ENCODE measurements at regions not wholly inside any gene's neighbourhood (a gene's known extent, or its start where the extent isn't known, plus 50 kb on each side); places are given as distances from the start of the nearest gene placed in this dataset.

DNA sequence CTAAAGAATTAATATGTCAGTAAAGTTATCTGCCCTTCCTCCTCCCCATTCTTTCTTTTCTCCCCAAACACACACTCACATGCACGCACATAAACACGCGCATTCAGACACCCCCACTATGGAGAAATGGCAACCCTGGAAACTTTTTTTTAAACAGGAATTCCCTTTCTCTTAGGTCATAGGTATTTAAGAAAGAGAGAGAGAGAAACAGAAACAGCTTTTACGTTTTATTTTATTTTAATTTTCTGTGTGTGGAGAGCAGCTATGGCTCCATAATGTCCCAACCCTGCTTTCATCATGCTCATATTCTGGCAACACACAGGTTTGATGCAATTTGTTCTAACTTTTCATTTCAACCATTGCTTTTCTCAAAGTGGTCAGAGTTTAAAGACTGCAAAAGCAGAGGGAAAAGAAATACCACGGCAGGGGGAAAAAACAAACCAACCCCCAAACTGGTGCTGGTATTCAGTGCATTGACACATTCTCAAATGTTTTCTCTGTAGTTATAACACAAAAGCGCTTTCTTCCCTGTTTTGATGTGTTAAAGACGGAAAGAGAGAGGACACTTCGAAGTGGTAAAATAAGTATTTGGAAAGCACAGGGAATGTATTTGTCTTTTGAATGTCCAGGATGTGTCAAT, 126.0 kb upstream of the TMEM161B start:
- DNase-seq, result no peak

DNA sequence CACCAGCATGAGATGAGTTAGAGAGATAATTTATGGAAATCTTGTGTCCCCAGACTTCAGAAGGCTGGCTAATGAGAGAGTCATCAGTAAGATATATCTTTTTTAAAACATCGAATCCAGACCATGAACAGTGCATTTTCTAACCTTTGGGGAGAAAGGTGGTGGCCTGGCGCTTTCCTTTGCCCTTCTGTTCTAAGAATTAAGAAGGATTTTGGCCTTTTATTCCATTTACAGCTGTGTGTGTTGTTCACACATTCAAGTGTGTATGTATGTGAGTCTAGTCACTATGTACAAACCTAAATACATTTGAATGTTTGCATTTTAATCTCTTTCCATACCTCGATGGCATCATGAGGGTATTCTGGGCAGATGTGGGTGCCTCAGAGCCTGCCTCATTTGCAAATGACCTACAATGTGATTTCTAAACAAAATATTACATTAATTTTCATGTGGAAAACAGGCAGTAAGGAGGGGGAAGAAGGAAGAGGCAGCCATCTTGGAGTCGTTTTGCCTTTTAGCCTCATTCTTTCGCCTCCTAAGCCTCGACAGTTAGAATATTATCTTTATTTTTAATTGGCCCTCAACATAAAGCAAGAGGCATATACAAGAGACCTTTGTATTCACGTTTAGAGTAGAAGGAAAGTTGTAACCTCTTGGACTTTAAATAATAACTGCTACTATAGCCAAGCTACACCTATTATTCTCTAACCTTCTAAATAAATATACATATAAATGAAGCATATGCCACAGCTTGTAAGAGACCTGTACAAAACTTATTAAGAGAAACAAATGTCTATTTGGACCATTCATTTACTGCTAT, 125.3 kb upstream of the TMEM161B start:
- no peak for DNase-seq

DNA sequence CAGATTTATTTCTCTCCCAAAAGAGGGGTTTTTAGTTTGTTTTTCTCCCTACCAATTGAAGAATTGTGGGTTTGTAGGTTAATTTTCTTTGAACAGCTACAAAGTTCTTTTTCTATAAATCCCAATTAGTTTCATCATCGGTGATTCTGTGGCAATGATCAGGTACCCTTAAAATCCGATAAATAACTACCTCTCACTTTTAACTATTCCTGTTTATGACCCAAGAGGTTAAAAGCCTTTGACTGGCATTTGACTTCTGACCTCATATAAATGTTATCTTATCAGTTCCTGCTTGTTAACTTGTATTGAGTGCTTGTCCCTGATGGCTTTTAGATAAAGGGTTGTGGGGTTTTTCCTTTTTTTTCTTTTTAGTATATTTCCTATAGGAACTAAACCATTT, 124.4 kb upstream of the TMEM161B start:
- DNase-seq, result no peak

DNA sequence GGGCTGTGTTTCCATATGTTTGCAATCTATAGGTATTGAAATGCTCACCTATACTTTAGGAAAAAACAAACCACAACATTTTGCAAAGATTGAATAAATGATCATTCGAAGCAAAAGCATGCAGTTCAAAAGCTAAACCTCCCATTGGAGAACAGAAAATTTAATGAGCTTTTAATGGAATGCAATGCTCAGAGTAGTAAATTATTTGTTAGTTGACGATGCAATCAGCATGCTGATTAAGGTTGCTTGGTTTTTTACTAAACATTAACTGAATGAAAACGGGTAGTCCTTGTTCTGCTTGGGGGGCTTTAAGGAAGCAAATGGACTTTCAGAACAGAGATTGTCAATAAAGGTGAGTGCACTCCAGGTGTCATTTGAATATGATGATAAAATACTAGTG, 123.3 kb upstream of the TMEM161B start:
- no peak for DNase-seq

DNA sequence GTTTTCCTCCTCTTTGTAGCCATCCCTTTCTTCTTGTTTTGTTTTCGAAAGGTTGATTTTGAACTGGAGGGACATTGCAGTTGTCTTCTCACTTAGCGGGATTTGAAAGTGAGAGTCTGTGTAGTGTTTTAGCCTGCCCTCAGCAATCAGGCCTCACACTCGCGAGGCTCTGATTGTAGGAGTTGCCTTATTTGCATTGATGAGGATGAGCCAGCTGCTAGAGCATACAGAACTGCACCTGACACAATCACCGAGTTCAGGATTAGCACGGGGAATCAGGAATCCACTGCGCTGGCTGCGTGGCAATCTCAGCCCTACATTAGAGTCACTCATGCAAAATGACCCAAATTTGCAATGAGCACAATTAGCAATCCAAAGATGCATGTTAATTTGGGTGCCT, 122.5 kb upstream of the TMEM161B start:
- DNase-seq, result no peak

DNA sequence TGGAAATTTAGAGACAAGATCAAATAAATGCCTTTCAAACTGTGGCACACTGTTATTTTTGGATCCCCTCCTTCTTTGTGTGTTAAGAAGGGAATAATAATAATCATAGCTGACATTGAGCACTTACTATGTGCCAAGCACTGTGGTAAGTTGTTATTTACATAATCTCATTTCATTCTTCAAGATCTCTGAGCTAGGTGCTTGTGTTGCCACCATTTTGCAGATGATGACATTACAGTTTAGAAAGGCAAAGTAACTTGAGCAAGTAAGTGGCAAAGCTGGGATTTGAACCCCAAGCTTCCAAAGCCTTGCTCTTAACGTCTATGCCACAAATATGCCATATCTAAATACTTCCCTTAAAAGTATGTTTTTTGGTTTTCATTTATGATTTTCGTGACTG, 121.8 kb upstream of the TMEM161B start:
- no peak for DNase-seq

DNA sequence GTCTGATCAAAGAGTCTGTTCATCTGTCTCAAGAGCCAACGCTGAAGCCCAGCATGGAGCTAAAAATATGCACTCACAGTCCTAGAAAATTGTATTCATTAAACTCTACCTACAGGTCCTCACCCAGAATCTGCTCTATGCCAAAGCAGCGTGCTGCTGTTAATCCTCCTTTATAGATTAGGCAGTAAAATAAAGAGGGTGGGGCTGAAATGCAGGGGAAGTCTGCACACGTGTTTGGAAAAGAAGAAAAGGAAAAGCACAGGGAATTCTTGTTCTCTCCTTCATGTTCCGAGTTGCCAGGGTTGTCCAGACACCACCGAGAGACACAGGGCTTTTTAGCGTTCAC, 121.4 kb upstream of the TMEM161B start:
- no peak for DNase-seq

DNA sequence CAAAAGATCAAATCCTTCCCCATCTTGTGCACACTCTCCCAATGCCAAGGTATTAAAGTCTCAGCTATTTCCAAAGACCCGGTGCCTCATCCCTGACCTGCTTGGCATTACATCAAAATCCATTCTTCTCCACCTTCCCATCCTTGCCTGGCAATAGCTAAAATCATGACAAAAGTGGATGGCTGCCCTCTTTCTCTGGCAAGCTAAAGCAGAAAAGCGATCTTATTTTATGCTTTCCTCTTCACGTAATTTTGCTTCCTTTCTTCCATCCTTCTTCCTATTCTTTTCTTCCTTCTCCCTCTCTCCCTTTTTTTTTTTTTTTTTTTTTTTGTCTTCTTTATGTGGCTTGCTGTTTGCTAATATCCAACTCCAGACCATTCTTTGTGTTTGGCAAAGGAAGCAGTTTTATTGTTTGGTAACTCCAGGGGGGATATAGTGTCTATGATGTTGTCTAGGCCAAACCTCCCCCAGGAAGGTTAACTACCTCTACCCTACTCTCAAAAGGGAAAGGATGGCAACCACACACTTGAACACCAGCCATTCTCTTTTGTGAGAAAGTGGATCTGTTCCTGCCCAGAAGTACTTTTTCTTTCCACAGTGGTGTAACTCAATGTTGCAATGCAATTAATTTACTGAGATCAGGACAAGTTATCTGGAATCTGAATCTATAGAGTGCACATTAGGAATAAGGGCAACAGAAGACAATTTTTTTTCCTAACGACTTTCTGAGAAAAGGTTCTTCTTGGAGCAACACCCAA, 120.9 kb upstream of the TMEM161B start:
- no peak for DNase-seq

DNA sequence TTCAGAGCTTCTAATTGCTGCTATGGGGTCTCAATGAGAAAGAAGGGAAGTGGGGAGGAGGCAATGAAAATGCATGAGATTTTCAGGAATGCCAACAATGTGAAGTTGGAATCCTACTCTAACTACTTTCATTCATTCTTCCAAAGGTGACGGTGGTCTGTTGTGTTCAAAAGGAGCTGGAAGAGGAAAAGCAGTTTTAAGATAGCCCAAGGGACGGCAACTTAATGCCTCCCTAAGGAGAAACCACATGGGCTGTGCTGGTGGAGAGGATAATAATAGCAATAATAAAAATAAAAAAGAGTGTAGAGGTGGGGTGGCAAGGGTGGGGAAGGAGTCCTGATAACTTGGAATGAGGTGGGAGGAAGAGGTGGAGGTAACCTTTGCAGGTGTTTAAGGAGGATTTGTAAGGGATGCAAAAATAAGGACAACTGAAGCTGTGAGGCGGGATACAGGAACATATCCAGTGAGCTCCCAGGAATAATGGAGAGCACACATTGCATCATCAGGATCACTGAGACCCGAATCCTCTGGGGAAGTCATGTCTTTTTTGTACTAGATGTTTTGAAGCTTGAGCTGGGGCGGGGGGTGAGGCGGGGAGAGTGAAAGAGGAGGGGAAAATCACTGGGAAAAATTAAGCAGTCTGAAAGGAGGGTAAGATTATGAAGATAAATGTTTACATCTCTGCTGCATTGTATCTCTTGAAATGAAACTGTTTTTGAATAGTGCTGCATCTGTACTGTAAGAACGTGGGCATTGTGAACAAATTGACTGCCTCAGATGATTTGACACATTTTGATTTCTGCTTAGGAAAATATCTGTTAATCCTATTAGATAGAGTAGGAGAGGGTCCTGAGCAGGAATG, 120.1 kb upstream of the TMEM161B start:
- DNase-seq, result no peak

DNA sequence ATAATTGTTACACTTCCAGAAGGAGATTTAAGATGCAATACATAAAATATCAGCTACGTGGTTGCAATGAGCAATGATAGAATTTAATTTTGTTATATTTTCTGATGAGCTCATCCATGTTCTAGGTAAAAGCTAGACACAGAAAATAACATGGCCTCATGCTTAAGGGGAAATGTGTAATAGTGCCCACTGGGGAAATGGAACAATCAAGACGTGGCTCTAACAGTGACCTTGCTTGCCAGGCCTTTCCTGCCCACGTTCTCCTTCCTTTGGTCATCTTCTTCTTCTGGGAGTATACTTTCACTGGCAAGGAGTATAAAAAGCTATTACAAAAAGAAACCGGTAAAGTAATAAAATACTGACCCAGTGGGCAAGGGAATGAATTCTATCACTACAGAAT, 116.2 kb upstream of the TMEM161B start:
- DNase-seq, result no peak

DNA sequence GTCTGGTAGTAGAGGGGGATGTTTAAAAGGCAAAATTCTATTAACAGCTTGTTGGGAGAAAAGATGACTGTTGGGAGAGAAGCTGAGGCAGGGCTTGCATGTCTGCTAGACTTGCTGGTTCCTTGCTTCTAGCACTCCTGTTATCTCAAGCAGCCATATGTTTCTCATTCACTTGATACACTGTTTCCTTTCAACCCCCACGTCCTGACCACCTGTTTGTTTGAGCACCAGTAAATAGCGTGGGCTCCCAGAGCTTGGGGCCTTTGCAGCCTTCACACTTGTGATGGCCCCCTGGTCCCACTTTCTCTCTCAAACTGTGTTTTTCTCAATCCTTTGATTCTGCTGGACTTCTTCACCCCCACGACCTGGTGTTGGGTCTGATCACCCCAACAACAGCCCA, 111.7 kb upstream of the TMEM161B start:
- no peak for DNase-seq

DNA sequence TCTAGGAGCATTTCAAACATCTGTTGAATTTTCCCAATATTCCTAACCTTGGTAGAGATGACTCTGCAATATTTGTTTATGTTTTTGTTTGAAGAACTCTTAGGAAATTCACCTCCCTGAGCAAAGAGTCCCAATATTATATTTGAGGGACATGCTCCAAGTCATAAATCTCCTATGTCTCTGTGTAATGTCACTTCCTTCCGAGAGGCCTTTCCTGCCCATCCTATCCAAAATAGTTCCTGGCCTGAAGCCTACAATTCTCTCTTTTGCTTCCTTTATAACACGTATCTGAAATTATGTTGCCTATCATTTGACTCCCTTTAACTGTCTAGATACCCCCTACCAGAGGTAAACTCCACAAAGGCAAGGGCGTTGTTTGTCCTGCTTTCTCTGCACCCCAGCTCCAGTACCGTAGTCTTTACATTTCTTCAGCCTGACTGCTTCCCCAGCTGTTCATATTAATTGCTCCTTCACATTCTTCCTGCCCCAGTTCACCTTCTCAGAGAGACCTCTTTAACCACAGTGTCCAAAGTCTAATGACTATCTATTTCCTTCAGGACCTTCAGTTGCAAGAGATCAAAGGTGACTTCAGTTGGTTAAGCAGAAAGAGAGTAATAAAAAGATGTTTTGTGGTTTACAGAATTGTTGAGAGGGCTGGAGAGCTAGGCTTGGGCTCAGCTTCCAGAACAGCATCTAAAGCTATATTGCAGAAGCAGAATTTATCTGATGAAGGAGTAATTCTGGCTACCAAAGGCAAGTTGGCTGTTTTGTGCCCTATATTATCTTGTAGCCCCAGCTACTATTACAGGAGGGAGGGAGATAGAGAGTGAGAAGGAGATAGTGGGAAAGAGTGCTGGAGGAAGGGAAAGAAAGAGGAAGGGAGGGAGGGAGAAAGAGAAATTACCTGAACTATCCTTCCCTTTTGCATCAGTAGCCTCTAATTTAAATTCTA, 109.3 kb upstream of the TMEM161B start:
- no peak for DNase-seq

DNA sequence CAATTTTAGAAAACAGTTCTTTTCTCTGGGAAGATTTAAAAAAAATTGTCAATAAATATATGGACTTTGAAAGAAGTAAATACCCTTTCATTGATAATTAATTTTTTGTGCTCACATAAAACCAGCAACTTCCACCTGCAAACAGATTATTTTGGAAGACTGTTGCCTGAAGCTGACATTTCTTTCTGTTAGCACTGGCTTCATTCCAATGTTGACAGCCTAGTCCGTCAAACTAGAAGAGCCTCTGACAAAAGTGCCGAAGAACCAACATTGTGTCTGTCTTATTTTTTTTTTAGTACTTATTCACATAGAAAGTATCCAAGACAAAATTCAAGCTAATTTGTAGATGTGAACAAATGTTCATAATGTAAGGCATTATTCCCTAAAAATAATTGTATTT, 108.6 kb upstream of the TMEM161B start:
- DNase-seq, result no peak

DNA sequence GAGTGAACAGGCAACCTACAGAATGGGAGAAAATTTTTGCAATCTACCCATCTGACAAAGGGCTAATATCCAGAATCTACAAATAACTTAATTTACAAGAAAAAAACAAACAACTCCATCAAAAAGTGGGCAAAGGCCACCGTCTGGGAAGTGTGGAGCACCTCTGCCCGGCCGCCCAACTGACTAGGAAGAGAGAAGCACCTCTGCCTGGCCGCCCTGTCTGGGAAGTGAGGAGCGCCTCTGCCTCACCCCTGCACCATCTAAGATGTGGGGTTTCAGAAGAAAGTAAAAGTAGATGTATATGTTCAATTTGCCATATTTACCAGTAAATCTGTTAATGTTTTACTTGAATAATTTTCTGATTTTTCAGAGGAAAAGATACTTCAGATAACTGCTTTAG, 108.1 kb upstream of the TMEM161B start:
- no peak for DNase-seq

DNA sequence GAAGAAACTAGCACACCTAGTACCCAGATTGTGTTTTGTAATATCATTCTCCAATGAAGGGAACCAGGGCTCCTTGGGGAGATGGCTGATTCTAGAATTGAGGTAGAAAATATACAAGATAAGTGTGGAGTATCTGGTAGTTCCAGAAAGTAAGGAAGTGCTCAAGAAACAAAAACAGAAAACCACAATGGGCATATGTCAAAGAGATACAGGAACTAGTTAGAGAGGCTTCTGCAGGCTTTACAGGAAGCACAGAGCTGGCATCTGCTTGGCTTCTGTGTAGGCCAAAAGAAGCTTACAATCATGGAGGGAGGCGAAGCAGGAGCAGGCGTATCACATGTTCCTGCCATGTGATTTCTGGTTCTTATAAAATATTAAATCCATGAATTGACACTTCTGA, 105.7 kb upstream of the TMEM161B start:
- no peak for DNase-seq

DNA sequence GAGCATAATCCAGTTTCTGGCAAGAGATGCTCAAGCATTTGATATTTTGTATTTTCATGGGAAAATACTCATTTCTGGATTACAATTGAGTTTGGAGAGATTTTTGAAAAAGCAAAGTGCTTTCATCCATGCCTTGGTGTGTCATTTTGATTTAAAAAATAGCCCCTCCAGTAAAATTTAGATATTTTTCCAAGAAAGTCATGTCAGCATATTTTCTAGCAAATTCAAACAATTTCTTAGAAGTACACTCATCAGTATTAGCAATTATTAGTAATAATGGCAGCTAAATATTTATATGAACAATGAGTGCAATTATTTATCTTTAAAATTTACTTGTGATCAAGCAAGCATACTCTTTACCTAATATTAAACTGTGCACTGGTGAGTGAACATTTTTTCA, 102.2 kb upstream of the TMEM161B start:
- no peak for DNase-seq

DNA sequence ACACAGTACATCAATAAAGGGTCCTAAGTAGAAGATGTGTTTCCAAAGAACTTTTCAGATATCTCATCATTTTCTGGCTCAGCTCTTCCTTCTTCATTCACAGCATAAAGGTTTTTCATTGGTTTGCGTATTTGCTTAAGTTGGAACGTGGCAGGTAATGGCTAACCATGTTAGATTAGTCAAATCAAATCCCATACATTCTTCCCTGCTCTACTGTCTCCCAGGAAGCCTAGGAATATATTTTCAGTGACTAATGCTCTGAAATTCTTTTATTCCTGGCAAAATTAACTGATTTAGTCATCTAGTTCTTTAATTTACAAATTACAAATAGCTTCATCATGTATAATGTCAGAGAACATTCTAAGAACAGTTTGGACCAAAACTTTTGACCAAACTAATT, 99.6 kb upstream of the TMEM161B start:
- no peak for DNase-seq

DNA sequence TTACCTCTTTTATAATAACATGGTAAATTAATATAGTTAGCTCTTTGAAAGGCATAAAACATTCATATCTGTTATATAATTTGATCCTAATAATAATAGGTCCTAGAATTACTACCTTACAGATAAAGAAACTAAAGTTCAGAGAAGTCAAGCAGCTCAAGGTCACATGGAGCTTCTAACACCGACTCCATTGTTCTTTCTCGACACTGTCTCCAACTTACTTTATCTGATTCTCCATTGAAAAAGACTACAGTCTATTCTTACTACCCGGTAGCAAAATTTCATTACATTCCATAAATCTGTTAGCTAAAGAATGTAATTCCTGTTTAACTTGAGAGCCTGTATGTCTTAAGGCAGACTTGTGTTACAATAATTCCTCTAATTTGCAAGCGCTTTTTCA, 96.3 kb upstream of the TMEM161B start:
- DNase-seq, result no peak

DNA sequence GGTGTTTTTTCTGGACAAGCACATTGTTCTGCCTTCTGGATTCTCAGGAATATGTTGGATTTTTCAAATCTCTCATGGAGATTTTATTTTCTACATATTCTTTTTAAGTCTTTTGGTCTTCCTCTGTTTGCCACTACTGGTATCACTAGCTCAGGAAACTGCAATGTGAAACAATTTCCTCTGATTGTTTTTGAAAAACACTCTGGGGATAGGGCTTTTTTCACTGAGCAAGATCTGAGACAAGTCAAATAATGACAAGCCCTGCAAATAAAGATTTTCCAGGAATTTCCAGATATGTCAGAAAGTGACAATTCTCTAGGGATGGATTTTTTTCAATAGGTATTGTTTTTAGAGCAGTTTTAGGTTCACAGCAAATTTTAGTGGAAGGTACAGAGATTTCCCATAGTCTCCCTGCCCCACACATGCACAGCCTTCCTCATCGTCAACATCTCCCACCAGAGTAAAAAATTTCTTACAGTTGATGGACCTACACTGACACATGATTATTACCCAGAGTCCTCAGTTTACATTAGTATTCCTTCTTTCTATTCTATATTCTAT, 86.9 kb upstream of the TMEM161B start:
- DNase-seq, result no peak

DNA sequence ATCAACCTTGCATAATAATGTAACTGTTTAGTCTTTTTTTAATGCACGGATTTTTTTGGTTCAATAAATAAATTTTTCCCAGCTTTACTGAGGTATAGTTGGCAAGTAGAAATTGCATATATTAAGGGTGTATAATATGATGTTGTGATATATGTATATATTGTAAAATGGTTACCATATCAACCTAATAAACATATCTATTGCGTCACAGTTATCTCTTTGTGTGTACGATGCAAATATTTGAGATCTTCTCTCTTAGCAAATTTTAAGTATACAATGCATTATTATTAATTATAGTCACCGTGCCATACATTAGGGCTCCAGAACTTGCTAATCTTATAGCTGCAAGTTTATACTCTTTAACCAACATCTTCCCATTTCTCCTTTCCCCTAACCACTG, 57.2 kb upstream of the TMEM161B start:
- no peak for DNase-seq

DNA sequence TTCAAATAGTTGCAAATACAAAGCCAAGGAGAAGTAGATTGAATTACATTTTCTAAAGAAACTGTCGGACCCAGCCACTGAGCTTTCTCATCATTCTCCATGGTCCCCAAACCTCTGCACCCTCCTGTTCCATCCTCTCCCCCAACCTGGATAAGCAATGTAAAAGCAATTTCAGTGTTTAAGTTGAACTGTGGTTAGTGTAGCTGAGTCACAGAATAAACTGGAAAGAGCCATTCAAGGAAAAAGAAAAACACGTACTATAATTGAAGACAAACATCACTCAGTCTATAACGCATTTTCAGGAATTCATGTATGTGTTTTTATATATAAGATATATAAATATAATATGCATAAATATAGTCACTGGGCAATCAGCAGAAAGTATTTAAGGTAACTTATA, 54.1 kb upstream of the TMEM161B start:
- no peak for DNase-seq
